ENCODE measurements at regions not wholly inside any gene's neighbourhood (a gene's known extent, or its start where the extent isn't known, plus 50 kb on each side); places are given as distances from the start of the nearest gene placed in this dataset.

GRCh38 chr17:33847900-33848299 lies 407.2 kb upstream of the CCL2 start:
- CTCF ChIA-PET, result no interaction called here
- H3K27ac ChIP-seq, result no peak overlapping the region
- DNase-seq (ENCODE audit: low spot score), result no peak
- no peak for TF ChIP-seq CTCF (conservative IDR thresholded peaks at IDR 0.05; ENCODE audit: low read depth)
- POLR2A ChIA-PET (ENCODE audit: low non-redundant PET), result no interaction called here

- no peak for TF ChIP-seq CTCF (conservative IDR thresholded peaks at IDR 0.05; ENCODE audit: low read depth)
- CTCF ChIA-PET, result no interaction called here
- H3K27ac ChIP-seq, result no peak overlapping the region
- POLR2A ChIA-PET (ENCODE audit: low non-redundant PET), result no interaction called here
- no peak for DNase-seq (ENCODE audit: low spot score)
These were observed 406.7 kb upstream of the CCL2 start for GRCh38 chr17:33848433-33848832.

GRCh38 chr17:33854596-33854995 lies 400.5 kb upstream of the CCL2 start:
- no peak overlapping the region for H3K27ac ChIP-seq
- no peak for TF ChIP-seq CTCF (conservative IDR thresholded peaks at IDR 0.05; ENCODE audit: low read depth)
- POLR2A ChIA-PET (ENCODE audit: low non-redundant PET), result no interaction called here
- CTCF ChIA-PET, result no interaction called here
- no peak for DNase-seq (ENCODE audit: low spot score)

- no peak overlapping the region for H3K27ac ChIP-seq
- POLR2A ChIA-PET (ENCODE audit: low non-redundant PET), result no interaction called here
- TF ChIP-seq CTCF (conservative IDR thresholded peaks at IDR 0.05; ENCODE audit: low read depth), result no peak
- DNase-seq (ENCODE audit: low spot score), result no peak
- CTCF ChIA-PET, result no interaction called here
These were observed 397.0 kb upstream of the CCL2 start for GRCh38 chr17:33858121-33858520.

- DNase-seq (ENCODE audit: low spot score), result no peak
- no peak for TF ChIP-seq CTCF (conservative IDR thresholded peaks at IDR 0.05; ENCODE audit: low read depth)
- H3K27ac ChIP-seq, result no peak overlapping the region
- ChIA-PET CTCF (no interaction called here), POLR2A (ENCODE audit: low non-redundant PET) (no interaction called here)
These were observed 396.4 kb upstream of the CCL2 start for GRCh38 chr17:33858682-33859081.

- CTCF ChIA-PET, result no interaction called here
- POLR2A ChIA-PET (ENCODE audit: low non-redundant PET), result no interaction called here
- no peak overlapping the region for H3K27ac ChIP-seq
- no peak for DNase-seq (ENCODE audit: low spot score)
- TF ChIP-seq CTCF (conservative IDR thresholded peaks at IDR 0.05; ENCODE audit: low read depth), result no peak
These were observed 392.1 kb upstream of the CCL2 start for GRCh38 chr17:33862772-33863602.
